Breast epithelium (tissue), 3 donors: ENCODE measurements at regions not wholly inside any gene's neighbourhood (a gene's known extent, or its start where the extent isn't known, plus 50 kb on each side); places are given as distances from the start of the nearest gene placed in this dataset.

Experiments
- POLR2A ChIP-seq: fragments of 450-650 bp; IDR thresholded peaks from one replicate; pipeline ENCODE4 v1.6.1; 2016; ENCODE audit warnings: antibody characterized with exemption, mild to moderate bottlenecking, moderate library complexity
- TF ChIP-seq, protein P1 (sequence below), 3 donors: fragments of 450-650 bp; IDR thresholded peaks; one replicate each; pipeline ENCODE4 v1.5.1; 2016 to 2017; ENCODE audit warnings: antibody characterized with exemption in 3 of 3, mild to moderate bottlenecking in 3 of 3, moderate library complexity in 3 of 3

DNA sequence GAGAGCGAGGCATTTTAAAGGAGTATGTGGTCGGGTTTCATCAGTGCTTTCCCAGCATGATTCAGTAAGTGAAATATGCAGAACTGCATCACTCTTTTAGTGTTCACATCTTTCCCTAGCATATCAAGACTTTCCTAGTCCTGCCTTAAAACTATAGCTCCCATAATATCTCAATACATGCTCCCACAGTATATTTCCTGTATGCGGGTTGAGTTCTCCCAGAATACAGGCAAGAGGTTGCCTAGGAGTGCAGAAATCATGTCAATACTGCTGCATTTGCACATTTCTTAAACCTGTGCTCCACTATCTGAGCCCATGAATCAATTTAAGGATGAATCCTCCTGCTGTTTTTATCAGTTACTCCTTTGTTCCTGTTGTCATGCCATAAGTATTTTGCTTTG is 386.6 kb upstream of the SLC35B3 start:
- TF ChIP-seq, protein P1, sequence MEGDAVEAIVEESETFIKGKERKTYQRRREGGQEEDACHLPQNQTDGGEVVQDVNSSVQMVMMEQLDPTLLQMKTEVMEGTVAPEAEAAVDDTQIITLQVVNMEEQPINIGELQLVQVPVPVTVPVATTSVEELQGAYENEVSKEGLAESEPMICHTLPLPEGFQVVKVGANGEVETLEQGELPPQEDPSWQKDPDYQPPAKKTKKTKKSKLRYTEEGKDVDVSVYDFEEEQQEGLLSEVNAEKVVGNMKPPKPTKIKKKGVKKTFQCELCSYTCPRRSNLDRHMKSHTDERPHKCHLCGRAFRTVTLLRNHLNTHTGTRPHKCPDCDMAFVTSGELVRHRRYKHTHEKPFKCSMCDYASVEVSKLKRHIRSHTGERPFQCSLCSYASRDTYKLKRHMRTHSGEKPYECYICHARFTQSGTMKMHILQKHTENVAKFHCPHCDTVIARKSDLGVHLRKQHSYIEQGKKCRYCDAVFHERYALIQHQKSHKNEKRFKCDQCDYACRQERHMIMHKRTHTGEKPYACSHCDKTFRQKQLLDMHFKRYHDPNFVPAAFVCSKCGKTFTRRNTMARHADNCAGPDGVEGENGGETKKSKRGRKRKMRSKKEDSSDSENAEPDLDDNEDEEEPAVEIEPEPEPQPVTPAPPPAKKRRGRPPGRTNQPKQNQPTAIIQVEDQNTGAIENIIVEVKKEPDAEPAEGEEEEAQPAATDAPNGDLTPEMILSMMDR (IDR thresholded peaks at IDR 0.05) = no peak
- no peak for TF ChIP-seq POLR2A
